ENCODE measurements at regions not wholly inside any gene's neighbourhood (a gene's known extent, or its start where the extent isn't known, plus 50 kb on each side); places are given as distances from the start of the nearest gene placed in this dataset.

DNA sequence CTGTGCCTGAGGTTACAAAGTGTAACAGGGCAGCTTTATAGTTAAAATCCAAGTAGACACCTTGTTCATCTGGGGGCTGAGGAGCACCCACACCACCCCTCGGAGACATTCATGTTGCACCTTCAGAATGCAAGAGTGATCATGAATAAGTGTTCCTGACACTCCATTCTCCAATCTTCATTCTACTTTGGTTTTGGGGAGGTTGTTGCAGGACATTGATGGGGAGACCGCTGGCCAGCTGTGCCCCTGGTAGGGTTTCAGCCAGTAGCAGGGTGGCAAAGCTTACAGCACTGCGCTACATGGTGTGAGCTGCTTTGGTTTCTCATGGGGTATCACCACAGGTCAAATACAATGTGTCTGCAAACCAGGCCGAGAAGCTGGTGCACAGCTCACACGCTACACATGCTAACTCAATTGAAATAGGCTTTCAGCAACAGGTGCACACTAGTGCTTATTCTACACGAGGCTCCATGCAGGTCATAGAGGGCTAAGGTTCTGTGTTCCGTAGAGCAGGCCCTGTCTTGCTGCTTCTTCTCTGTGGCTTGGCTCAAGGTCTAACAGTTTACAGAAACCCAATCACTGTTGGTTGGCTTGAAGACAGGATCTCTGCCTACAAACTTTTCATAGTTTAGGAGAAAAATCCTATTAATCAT, 317.4 kb upstream of the ZNF32 start:
- DNase-seq, result no peak

DNA sequence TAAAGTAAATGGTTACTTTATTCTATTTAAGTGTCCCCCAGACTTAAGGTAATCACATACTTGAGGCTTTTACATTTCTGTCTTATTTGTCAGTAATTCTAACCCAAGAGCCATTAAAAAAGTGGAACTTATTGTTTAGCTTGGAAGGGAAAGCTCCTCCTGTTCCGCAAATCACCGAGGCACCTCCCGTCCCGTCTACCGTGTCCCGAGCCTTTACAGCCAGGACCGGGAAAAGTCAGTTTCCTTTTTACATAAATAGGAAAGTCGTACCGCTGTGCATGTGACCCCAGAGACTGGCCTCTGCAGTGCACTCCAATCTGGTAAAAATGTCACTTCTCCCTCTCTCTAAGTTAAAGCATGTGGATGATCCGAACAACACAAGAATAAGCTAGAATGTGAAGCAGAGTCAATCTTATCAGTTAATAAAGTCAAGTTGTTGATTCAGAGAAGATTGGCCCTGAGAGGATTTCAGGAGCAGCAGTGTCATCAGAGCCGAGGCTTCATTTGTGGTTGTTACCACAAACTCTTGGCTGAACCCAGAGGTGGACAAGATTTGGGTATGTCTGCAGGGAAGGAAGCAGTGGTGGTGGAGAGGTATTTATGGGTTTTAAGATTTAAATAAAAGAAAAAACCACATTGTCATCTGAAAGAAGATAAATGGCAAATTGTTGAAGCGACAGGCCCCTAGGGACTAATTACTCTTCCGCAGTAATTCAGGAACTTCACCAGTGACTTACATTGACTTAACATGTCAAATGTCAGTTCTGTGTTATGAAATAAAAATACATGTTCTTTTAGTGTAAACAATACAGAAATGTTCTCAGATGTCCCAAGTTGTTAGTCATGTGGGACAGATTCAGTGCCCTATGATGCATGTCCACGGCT, 316.6 kb upstream of the ZNF32 start:
- DNase-seq, result peak; percentile 19 to 41 (median 24)

DNA sequence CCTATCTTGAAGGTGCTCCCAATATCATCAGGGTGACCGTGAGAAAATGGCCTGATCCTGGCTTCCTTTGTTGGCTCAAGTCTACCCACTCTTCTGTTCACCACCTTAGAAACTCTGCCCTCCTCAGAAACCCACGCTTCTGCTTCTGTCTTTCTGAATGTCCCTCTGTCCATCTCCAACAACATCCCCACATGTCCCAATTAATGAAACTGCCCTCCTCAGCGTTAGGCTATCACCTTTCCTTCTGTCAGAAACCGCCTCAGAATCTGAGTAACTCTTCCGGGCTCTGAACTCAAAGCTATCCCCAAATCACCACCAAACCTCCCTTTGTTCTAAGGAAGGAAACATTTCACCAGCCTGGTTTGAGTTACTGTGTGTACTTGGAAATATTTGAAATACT, 315.8 kb upstream of the ZNF32 start:
- no peak for DNase-seq

DNA sequence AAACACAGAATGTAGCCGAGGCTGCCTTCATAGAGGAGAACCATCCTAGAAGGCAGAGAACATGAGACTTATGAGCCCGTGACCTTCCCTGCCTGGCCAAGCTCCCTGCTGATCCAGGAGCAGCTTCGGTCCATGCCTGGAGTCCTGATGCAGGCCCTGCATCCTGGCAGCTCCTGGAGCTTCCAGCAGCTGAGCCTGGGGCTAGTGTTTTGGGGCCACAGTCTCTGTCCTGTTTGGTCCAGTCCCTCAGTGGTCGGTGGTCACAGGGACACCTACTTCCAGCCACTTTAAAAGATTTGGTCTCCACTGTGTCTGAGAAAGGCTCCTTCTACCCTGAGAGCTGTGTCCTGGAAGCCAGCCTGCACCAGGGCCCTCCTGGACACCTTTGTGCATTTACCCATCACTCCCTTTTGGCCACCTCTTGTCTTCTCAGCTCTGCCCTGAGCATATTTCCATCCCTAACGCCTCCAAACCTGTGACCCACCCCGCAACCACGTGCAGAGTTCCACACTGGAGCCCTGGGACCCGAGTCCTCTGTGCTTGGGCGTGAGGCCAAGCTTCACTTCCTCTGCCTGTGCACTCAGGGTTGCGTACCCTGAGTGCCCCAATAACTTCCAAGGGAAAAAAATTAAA, 315.2 kb upstream of the ZNF32 start:
- DNase-seq, result peak in 1 of 3 donors; percentile 13

DNA sequence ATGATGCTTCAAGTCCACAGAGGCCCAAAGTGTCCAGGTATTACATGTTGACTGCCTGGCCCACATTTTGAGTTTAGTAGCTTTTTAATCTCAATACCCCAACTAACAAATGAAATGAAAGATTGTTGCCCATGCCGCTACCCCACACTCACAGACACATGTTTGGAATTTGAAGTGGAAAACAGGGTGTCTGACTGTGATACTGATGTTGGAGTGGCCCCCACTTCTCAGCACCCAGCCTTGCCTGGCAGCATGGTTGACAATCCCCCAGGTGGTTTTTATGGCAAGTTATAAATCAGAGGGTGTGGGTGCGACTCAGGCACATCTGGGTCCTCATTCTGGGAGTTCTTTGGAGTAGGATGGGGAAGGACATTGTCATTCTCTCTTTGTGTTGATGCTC, 314.7 kb upstream of the ZNF32 start:
- DNase-seq, result no peak

DNA sequence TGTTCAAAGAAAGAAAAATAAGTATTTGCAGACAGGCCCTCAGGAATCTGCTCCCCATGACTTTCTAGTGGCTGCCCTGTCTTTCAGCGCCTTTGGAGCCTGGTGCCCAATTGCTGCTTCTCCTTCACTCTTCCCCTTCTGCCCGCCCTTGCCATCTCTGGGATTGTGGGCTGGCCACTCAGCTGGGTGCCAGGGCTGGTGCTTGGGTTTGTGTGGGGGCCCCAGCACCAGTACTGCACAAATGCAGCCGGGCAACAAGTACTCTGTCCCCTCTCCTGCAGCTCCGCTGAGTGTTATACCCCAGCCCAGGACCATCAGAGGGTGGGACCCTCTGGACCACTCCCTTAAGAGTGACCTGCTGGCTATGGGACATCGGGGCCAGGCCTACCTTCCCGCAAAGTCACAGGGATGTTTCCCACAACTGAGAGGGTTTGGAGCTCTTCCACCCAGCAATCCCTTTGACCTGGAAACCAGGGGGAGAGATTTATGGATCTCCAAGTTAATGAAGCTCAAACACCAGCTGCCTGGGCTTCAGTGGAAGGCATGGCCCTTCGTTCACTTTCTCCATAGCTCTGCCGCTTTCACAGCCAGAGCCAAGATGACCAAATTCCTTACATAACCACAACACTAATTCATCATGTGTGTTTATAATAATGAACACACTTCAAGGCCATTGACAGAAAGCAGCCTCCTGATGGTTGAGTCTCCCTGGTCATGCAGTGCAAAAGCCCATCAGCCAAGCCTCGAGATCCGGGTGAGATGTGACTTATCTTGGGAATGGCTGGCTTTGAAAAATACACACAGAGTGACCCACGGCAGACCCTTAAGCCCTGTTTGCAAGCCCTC, 313.9 kb upstream of the ZNF32 start:
- no peak for DNase-seq

DNA sequence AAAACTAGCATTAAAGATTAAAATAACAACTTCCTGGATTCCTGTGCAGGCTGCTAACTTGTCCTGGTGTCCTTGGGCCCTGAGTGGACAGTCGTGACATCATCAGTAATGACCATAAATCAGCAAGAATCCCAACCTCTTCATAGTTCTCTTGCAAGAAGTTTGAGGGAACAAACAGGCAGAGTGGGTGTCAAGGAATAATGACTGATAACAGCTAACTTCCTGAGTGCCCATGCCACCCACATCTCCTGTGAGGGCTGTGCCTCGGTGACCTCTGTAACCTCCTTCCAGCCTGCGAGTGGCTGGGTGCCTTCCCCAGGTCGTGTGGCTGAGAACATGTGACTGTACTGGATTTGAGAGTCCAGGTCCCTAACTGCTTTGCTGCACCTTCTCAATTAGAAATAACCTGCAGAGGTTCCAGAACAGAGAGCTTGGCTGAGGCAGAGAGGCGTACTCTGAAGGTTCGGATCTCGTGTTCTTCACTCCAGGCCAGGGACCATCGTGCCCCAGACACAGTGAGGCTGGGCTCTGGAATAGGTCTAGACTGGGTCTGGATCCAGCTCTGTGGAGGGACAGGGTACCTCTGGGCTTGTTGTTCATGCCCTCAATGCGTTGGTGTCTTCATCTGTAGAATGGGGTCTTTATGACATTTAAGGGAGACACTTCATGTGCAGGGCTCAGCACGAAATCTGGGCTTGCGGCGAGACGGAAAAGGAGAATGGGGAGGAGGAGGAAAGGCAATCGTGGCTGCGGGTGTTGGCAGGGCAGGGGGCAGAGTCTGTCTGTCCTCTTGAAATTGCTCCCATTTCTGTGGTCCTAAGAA, 313.1 kb upstream of the ZNF32 start:
- DNase-seq, result peak; percentile 52 to 60 (median 55)

DNA sequence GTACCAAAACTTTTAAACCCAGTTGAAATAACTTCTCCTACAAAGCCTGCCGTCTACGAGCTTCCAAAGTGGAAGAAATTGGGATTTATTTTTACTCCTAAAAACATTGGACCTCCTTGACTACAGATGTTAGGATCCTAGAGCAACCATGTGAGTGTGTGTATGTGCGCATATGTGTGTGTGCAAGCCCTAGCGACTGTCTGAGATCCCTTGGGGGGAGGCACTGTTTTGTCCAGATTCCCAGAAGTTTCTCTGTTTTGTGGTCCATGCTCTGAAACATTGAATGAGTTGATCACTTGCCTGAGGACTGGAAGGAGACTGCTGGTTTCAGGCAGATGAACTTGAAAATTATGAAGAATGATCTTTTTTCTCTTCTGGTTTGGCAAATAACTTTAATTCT, 312.3 kb upstream of the ZNF32 start:
- no peak for DNase-seq

DNA sequence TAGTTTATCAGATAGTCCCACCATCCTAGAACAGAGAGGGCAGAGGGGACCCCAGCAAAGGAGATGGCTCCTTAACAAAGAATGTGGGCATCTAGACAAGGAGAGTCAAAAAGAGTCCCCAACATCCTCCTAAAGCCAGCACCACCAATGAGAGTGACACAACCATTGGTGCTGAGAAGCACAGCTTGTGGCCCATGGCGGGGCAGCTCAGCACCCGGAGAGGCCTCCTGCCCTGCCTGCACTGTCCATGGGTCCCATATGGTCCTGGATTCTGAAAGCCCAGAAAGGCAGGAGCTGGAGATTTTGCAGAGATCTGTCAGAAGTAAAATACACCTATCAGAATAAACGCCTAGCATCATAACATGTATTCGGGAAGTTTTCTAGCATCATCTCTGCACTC, 311.8 kb upstream of the ZNF32 start:
- no peak for DNase-seq

DNA sequence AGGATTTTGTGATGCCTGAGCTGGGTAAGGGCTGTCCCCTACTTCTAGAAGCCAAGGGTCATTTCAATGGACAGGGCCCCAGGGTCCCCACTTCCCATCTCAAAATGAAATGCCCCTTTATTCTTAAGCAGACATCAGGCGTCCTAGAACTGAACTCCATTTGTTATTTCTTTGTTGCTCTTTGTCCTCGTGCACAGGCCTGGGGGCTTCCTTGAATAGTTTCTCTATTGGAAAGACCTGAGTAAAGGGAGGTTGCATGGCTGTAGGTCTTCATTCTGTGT, 311.4 kb upstream of the ZNF32 start:
- DNase-seq, result no peak

DNA sequence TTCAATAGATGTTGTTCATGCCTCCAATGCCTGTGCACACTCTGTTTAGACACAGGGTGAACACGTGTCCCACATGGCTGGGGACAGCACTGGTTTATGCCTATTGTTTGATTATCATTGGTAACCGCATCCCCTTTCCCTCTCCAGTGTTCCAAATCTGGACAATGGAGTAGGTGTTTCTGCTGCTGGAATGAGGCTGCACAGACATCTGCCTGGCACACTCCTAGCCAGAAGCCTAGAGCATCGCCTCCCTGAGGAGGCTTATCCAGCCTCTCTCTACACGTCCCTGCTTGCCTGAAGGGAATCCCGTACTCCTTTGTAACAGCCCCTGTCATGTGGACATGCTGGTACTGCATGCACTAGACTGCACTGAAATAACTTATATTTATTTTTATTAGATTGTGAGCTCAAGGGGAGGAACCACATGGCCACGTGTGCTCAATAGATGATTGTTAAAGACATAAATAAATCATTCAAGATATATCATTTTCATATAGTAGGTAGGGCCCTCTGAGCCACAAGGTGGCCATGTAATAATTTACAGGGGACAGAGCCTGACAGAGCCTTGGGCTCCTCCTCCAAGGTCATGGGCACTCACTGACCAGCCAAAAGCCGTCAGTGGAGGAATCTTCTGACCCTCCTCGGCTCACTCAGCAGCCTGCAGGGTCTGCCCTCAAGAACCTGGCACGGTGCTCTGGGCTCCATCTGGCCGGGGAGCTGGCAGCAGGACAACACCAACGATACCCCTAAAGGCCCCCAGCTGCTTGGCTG, 310.9 kb upstream of the ZNF32 start:
- no peak for DNase-seq

DNA sequence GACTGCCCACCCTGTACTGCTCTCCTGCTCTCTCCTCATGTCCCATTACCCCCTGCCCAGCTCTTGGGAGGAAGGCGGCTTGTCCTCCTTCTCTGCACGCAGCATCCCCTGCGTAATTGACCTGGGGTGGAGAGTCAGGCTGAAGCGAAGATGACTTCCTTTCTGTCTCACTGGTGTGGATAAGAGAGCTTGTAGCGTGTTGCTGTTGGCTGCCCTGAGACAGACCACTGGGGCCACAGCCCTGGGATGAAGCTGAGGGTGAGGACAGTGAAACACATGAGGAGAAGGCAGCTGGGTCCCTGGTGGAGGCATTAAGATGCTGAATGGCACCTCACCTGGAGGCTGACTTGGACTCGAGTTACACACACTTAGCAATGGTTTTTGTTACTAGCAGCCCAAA, 310.3 kb upstream of the ZNF32 start:
- DNase-seq, result no peak

DNA sequence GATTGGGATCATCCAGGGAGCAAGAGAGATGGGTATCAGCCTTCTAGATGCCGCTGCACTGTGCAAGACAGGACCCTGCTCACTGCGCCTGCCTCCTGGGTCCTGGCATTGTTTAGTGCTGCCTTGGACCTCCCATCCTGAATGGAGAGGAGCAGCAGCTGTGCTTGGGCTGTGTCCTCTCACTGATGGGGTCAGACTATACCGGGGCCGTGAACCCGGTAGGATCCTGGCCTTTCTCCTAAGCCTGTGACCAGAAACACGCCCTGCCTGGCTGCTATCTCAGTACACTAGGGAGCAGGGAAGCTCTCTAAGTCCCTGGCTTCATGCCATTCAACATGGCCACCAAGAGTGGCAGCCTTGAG, 309.4 kb upstream of the ZNF32 start:
- no peak for DNase-seq

DNA sequence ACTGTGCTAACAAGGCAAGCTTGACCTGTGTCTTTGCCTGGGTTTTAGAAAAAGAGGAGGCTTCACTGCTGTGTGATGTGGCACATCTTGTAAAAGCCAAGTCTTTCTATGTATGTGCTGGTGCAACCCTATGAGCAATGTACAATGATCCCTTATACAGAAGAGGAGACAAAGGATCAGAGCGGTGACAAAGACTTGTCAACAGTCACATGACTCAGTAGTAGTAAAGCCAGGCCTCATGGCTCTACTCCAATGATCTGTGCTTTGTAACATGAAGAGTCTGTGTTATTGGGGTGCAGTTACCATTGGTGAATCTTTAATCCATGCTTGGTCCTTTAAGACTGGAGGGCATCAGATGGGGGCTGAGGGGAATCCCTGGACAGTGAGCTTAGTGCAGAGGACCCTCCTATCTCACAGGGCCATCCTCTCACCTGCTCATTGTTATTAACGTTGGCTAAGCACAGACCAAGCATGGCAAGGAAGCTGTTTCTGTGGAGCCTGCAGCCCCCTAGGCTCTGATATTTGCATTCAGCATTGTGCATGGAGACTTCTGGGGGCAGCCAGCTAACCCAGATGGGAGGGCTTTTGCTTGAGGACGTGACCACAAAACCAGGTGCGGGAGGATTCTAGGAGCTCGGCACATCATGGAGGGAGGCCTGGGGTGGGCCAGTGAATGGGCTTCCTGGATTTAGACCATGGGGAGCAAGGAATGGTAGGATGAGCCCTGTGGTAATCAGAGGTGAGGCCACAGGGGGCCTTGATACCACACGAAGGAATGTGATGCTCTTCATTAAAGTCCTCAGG, 308.8 kb upstream of the ZNF32 start:
- DNase-seq, result no peak

DNA sequence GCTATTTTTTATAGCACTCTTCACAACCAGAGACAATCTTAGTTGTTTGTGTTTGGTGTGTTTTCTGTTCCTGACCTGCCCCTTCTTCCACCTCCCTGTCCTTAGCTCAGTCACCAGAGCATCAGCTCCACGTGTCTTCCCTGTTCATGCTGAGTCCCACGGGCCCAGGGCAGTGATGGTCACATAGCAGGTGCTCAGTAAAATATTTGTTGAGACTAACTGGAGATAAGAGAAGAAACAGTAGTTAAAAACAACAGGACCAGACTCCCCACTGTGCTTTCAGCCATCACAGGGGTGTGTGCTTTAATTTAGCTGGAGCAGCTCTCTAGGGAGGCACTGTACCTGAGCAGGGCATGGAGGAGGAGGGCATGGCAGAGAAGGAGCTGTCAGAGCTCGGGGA, 307.3 kb upstream of the ZNF32 start:
- no peak for DNase-seq

DNA sequence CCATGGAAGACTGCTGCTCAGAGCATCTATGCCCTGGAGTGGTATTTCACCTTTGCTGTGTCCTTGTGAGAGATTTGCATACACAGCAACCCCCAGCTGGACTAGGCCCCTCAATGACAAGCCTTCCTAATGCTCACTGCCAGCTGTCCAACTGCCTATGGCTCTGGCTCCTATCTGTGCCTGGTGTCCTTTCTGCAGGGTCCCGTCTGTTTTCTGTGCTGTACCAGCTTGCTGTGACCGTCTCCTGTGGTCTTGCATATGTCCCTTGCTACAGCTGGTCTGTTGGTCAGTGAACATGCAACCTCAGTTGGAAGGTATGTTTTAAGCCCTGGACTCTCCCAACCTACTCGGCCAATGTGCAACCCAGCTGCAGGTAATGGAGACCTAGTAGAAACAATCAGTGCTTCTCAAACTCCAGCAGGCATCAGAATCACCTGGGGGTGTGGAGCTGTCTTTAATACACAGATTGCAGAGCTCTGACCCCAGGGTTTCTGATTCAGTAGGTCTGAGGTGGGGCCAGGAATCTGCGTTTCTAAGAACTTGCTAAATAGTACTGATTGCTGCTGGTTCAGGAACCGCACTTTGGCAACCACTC, 306.4 kb upstream of the ZNF32 start:
- no peak for DNase-seq

DNA sequence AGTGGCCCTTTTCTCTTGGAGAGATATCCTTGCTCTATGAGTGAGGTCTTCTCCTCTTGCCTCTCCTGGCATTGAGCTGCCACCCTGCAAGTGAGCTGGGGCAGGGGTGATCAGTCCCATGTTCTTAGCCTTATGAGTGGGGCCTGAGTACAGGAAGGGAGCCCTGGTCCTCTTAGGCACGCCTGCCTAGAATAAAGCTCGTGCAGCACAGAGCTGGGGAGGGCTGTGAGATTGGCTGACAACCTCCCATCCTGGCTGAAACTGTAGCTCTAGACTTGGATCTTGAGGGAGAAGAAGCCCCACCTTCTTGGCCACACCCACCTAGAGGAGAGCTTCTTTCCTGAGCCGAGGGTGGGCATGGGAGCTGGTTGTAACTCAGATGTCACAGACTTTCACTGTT, 305.0 kb upstream of the ZNF32 start:
- DNase-seq, result no peak

DNA sequence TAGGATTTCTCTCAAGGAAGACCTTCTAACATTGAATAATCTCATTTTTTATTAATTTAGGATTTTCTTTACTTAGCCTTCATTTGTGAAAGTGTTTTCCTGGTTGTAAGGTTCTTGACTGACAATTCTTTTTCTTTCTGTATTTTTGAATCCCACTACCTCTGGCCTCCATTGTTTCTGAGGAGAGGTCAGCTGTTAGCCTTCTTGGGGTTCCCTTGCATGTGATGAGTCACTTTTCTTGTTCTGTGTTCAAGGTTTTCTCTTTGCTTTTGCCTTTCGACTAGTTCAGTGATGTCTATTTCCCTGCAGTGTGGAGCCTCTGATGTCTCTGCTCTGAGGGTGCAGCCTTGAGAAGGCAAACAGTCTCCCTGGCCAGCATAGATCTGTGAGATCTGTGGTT, 304.1 kb upstream of the ZNF32 start:
- no peak for DNase-seq

DNA sequence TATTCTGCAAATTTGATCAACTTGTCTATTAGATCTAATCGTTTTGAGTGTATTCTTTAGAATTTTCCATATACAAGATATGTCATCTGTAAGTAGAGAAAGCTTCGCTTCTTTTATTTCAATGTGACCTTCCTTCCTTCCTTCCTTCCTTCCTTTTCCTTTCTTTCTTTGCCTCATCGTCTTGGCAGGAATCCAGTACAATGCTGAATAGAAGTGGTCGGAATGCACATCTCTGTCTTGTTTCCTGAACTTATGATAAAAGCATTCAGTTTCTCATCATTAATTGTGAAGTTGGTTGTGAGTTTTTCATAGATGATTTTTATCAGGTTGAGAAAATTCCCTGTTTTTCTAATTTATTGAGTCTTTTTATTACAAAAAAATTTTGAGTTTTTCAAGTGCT, 300.7 kb upstream of the ZNF32 start:
- DNase-seq, result no peak

DNA sequence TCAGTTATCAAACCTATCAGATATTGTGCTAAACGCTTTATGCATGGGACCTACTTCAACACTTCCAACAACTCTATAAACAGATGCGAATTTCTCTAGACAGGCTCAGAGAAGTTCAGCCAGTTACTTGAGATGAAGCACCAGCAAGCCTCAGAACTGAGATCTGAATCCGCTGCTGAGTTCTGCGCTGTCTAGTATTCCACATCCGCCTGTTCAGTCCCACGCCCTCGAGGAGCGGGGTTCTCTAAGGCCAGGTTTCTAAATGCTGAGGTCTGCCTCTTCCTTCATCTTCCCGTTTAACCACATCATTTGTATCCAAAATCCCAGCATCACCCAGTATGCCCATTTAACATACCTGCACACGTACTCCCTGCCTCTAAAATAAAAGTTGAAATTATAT, 297.8 kb upstream of the ZNF32 start:
- no peak for DNase-seq

DNA sequence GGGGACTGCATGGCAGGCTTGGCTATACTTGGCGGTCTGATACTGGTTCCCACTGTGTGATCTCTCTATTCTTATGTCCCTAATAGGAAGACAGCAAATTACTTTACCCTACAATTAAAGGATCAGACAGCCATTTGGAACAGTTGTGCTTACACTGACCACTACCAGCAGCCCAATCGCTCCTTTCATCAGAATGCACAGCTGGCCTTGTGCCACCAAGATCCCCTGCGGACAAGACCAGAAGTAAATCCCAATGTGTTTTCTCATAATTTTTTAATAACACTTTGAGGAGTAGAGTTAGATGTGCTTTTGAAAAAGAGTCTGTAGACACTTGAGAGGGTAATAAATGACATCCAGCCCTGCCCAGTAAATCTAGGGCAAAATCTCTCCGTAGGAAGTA, 297.2 kb upstream of the ZNF32 start:
- no peak for DNase-seq
